ENCODE measurements at regions not wholly inside any gene's neighbourhood (a gene's known extent, or its start where the extent isn't known, plus 50 kb on each side); places are given as distances from the start of the nearest gene placed in this dataset.

GRCh38 chr5:30050056-30050815 lies 1143.2 kb upstream of the CDH6 start:
- Histone ChIP-seq H3K36me3 (no peaks in the 10 kb centered on the region), H3K27me3 (no peaks in the 10 kb centered on the region), H3K4me3 (no peak overlapping the region), H3K27ac (no peak overlapping the region), H3K4me1 (no peaks in the 10 kb centered on the region), H3K9me3 (no peaks in the 10 kb centered on the region)
- TF ChIP-seq POLR2AphosphoS5 (IDR thresholded peaks at IDR 0.05) (no peak), POLR2A (IDR thresholded peaks at IDR 0.05) (no peak), CTCF (IDR thresholded peaks at IDR 0.05) (no peak), EP300 (IDR thresholded peaks at IDR 0.05) (no peak)
- no peak for DNase-seq (ENCODE audit: low spot score in 2 of 2)
- WGBS: 71% methylated on average over 8 of the region's 8 CpGs

GRCh38 chr5:30042677-30043076 lies 1150.8 kb upstream of the CDH6 start:
- 92% methylated on average over 4 of the region's 10 CpGs for WGBS
- no peak for DNase-seq (ENCODE audit: low spot score in 2 of 2)
- no peak overlapping the region for H3K27ac ChIP-seq

GRCh38 chr5:30041831-30042385 lies 1151.6 kb upstream of the CDH6 start:
- H3K4me1 ChIP-seq: no peaks in the 10 kb centered on the region
- H3K4me3 ChIP-seq: no peak overlapping the region
- no peaks in the 10 kb centered on the region for H3K36me3 ChIP-seq
- H3K27me3 ChIP-seq: no peaks in the 10 kb centered on the region
- H3K9me3 ChIP-seq: no peaks in the 10 kb centered on the region
- DNase-seq (ENCODE audit: low spot score in 2 of 2): no peak
- H3K27ac ChIP-seq: no peak overlapping the region
- WGBS: no CpG with 5 or more reads among the region's 7 CpGs
- TF ChIP-seq POLR2AphosphoS5 (IDR thresholded peaks at IDR 0.05): no peak
- TF ChIP-seq POLR2A (IDR thresholded peaks at IDR 0.05): no peak
- TF ChIP-seq CTCF (IDR thresholded peaks at IDR 0.05): no peak
- no peak for TF ChIP-seq EP300 (IDR thresholded peaks at IDR 0.05)

More at GRCh38 chr5:30042677-30043076, 1150.8 kb upstream of the CDH6 start:
- H3K9me3 ChIP-seq: no peaks in the 10 kb centered on the region
- no peak for TF ChIP-seq POLR2A (IDR thresholded peaks at IDR 0.05)
- TF ChIP-seq POLR2AphosphoS5 (IDR thresholded peaks at IDR 0.05): no peak
- TF ChIP-seq CTCF (IDR thresholded peaks at IDR 0.05): no peak
- no peak for TF ChIP-seq EP300 (IDR thresholded peaks at IDR 0.05)
- no peaks in the 10 kb centered on the region for H3K4me1 ChIP-seq
- no peak overlapping the region for H3K4me3 ChIP-seq
- no peaks in the 10 kb centered on the region for H3K27me3 ChIP-seq
- no peaks in the 10 kb centered on the region for H3K36me3 ChIP-seq

- no peak overlapping the region for H3K27ac ChIP-seq
- H3K9me3 ChIP-seq: no peaks in the 10 kb centered on the region
- WGBS: 82% methylated on average over 3 of the region's 3 CpGs
- TF ChIP-seq POLR2A (IDR thresholded peaks at IDR 0.05): no peak
- no peak for TF ChIP-seq POLR2AphosphoS5 (IDR thresholded peaks at IDR 0.05)
- no peak for TF ChIP-seq CTCF (IDR thresholded peaks at IDR 0.05)
- TF ChIP-seq EP300 (IDR thresholded peaks at IDR 0.05): no peak
- no peaks in the 10 kb centered on the region for H3K4me1 ChIP-seq
- no peak overlapping the region for H3K4me3 ChIP-seq
- H3K36me3 ChIP-seq: no peaks in the 10 kb centered on the region
- H3K27me3 ChIP-seq: no peaks in the 10 kb centered on the region
- no peak for DNase-seq (ENCODE audit: low spot score in 2 of 2)
Observed at GRCh38 chr5:30041291-30041690, 1152.2 kb upstream of the CDH6 start.

GRCh38 chr5:30040488-30041118 lies 1152.9 kb upstream of the CDH6 start:
- no peaks in the 10 kb centered on the region for H3K9me3 ChIP-seq
- no peaks in the 10 kb centered on the region for H3K27me3 ChIP-seq
- no peak for DNase-seq (ENCODE audit: low spot score in 2 of 2)
- whole genome bisulfite sequencing: 37% methylated on average over 6 of the region's 6 CpGs
- H3K36me3 ChIP-seq: no peaks in the 10 kb centered on the region
- H3K4me3 ChIP-seq: no peak overlapping the region
- TF ChIP-seq CTCF (IDR thresholded peaks at IDR 0.05) (peak in 1 of 2 donors; percentile 18), POLR2A (IDR thresholded peaks at IDR 0.05) (no peak), EP300 (IDR thresholded peaks at IDR 0.05) (no peak), POLR2AphosphoS5 (IDR thresholded peaks at IDR 0.05) (no peak)
- no peaks in the 10 kb centered on the region for H3K4me1 ChIP-seq
- H3K27ac ChIP-seq: no peak overlapping the region
